SHP77 (cell line): ENCODE measurements at regions not wholly inside any gene's neighbourhood (a gene's known extent, or its start where the extent isn't known, plus 50 kb on each side); places are given as distances from the start of the nearest gene placed in this dataset.

Experiments
- DNase-seq, 2 experiments: peaks; one replicate each; lab custom pipeline; 2025; lab: John Stamatoyannopoulos, UW

DNA sequence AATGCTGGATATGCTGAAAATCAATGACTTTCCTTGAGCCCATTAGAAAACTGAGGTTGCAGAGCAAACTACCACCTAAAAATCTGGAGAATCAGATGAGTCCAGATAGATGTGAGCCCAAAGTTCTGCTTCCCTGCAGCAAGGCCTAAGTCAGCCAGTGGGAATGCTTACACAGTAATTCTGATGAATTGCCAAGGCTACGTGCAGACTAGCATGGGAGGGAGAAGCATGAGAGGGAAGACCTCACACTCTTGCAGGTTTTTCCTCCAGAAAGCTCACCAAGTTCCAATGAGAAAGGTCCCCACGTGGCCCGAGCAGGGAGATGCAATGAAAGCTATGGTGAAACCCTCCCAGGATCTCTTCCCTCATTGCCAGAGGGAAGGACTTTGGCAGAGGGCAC is 104.8 kb upstream of the SIRPA start:
- no peak for DNase-seq

DNA sequence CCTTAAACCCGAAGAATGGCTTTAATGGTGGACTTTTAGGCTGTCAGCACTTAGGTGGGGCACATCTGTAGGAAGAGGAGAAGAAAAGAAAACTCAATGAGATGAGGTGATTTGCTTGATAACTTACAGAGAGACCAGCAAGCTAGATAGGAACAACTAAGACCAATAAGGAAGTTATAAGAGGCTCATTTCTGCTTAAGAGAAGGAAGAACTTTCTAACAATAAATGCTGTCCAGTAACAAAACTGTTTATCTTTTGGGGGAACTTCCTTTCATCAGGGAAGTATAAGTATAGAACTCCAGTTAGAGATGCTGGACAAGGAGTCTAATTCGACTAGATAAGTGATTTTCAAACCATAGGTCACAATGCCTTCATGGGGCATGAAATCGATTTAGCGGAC is 107.2 kb upstream of the SIRPA start:
- no peak for DNase-seq

DNA sequence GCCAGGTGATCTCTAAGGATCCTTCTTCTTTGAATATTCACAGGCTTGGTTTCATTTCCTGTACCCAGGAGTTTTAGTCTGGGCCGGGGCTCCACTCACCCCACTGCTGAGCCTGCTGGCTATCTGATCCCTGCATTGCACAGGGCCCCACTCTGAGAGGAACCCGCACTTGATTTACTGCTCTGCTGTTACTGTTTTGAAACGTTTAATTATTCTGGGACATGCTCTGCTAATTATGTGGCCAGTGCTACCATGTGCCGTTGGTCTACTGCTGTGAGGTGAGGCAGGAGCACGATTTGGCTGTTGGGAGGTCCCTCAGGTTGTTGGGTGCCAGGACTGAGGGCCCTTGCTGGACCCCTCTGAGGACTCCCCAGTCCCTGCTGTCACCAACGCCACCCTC is 108.7 kb upstream of the SIRPA start:
- no peak for DNase-seq

DNA sequence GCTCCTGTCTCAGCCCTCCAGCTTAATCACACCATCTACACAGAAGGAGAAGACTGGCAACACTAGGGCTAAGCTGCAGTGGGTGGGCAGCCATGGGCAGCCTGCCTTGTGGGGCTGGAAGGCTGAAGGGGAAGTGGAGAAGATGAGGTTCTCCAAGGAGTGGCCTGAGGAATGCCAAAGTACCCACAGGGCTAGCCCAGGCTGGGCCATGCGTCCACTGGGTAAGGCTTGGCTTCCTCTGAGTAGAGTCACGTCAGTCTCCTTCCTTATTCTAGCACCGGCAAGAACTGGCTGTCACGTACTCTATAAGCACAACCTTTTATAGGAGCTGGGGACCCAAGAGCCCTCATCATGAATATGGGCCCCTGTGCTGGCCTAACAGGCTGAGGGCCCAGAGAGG is 110.6 kb upstream of the SIRPA start:
- DNase-seq: no peak

DNA sequence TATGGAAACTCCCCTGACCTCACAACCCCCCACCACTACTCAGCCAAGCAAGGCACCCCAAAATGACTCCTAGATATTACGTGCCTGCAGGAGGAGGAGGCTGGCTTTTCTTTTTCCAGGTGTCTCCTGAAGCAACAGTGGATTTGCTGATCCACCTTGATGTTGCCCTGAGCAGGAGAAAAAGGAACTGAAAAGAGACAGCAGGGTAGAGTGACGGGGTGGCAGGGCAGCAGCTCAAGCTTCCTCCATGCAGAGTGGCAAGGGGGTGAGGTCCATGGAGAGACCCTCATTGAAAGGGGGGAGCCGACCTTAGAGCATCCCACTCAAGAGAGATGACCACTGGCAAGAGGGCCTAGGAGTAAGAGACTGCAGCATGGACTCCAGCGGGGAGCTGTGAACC is 112.0 kb upstream of the SIRPA start:
- DNase-seq: no peak

DNA sequence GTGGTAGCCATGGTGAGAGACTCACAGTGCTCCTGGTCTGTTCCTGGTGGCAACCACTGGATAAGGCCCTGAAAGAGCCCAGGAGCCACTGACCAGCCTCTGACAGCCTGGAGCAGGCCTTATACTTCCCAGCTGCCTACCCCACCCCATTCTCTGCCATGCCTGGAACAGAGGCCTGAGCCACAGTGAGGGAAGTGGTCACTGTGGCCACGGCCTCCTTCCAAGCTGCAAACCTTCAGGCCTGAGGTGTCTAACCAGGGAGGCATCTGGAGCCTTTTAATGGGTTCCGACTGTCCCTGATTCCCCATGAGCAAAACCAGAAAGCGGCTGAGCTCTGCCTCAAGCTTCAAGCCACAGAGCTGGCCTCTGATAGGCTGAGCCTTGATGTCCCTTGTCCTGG is 113.0 kb upstream of the SIRPA start:
- DNase-seq: no peak

DNA sequence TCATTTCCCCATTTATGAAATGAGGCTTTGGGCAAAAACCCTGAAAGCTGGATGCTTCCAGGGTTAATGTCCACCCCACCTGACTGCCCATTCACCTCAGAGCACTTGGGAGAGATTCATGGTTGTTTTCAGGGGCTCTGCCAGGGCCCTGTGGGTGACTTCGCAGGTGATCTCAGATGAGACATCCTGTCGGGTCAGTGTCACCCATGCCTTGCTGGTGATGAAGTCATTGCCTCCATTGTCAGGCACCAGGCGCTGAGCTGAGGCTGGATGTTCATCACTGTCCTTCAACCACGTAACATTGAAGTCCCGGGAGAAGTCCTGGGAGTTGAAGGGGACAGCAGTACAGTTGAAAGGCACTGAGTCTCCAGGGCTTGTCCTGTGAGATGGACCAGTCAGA is 115.6 kb upstream of the SIRPA start:
- DNase-seq: no peak

DNA sequence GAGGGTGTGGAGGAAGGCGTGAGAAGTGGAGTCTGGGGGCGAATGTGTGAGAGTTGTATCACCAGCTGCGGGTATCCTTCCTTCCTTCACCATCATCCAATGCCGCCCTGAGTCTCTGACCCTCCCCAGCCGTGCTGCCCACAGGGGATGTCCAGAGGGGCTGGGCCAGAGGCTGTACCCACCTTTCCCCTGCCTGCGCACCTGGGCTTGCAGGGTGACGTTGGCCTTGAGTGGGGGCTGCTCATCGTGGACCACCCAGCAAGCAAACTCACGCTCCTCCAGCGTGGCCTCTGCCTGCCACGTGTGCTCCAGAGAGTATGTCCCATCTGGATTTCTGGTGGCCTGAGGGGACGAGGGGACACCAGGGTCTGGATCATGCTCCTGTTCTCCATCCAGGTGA is 116.9 kb upstream of the SIRPA start:
- no peak for DNase-seq

DNA sequence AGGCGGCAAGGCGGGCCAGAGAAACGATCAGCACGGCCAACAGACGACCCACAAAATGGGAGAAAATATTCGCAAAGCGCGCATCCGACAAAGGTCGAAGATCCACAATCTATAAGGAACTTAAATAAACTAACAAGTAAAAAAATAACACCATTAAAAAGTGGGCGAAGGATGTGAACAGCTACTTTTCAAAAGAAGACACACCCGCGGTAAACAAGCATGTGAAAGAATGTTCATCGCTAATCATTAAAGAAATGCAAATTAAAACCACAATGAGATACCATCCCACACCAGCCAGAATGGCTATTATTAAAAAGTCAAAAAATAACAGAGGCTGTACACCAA is 117.8 kb upstream of the SIRPA start:
- DNase-seq: no peak

DNA sequence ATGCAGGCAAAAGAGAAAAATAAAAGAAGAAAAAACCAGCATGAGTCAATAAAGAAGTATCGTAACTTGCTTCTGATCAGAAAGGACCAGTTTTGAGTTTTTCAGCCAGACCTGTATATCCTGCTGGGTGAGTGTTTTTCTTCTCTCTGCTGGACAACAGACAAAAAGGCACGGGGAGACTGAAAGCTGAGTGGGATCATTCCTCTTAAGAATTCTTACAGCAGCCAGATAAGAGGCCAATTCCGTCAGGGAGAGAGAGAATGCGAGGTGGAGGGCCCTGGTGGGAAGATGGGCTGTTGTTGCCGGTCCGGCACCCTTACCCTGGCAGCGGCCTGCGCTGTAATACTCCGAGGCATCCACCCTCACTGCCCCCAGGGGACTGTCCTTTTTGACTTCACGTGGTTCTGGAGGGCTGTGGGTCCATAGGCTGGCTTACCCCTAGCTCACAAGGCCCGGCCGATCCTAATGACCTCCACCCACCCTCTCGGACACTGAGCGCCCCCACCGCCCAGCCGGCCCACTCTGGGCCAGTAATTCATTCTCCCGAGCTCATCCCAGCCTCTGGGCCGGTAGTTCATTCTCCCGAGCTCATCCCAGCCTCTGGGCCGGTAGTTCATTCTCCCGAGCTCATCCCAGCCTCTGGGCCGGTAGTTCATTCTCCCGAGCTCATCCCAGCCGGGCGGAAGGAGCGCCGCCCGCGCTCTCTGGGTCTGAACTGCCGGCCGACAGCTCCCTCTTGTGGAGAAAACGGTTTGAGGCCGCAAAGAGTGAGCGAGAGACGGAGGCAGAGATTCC is 118.3 kb upstream of the SIRPA start:
- peak; percentile 84 to 85 for DNase-seq

DNA sequence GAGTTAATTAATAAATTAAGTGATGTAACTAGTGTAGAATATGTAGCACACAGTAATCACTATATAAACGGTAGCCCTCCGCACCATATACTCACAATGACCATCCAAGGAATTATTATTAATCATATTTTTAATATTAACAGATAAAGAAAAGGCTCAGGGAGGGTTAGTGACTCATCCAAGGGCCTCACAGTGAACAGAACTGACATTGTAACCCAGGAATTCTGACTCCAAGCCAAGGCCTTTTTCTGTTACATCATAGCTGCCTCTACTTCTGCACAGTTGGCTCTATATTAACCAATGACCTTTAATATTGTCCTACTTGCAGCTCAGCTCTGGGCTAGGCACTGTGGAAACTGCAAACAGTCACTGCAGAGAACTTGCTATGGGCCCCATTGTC is 117.5 kb upstream of the SIRPG start:
- no peak for DNase-seq

DNA sequence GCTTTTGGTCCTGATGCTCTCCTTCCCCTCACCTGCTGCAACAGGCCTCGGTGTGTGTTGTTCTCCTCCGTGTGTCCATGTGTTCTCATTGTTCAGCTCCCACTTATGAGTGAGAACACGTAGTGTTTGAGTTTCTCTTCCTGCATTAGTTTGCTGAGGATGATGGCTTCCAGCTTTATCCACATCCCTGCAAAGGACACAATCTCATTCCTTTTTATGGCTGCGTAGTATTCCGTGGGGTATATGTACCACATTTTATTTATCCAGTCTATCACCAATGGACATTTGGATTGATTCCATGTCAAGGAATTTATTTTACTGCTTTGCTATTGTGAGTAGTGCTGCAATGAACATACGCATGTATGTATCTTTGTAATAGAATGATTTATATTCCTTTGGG is 116.9 kb upstream of the SIRPG start:
- no peak for DNase-seq

DNA sequence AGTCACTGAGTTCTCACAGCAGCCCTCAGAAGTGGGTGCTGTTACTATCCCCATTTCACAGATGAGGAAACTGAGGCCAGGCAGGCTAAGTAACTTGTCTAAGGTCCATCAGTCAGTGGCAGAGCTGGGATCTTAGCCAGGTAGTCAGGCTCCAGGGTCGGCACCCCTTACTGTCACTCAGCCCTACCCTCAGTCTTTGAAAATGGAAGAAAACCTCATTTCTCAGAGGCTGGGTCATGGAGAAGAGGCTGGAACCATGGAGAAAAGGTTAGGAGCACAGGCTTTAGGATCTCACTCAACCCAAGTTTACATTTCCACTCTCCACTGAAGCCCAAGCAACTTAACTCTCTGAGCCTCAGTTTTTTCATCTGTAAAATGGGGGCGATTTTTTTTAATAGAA is 116.2 kb upstream of the SIRPG start:
- no peak for DNase-seq

DNA sequence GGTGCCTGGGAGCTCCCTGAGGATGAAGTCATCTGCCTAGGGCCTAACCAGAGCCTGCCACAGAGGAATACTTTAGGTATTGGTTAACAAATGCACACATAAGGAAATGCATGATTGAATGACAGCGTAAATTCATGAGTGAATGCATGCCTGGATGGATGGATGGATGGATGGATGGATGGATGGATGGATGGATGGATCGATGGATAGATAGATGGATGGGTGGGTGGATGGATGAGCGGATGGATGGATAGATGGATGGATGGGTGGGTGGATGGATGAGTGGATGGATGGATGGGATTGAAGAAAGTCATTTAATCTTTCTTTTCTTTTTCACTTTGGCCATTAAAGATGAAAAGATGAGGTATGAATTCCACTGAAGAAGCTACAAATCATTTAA is 111.9 kb upstream of the SIRPG start:
- DNase-seq: no peak

DNA sequence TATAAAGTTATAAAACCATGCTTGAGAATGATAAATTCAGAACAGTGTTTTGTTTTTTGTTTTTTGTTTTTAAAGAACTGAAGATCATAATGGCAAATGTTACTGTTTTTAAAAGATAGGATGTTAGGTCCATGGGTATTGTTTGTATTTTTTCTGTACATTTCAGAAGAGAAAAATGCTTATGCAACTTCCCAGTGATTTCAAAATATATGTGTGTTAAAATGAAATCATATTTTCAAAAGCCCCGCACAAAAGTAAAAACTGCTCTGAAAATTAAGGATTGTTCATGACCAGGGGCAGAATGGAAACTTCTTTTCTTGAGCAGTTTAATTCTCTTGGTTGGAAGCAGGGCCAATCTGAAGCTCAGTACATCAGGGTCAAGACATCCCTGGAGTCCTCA is 109.2 kb upstream of the SIRPG start:
- DNase-seq: no peak

DNA sequence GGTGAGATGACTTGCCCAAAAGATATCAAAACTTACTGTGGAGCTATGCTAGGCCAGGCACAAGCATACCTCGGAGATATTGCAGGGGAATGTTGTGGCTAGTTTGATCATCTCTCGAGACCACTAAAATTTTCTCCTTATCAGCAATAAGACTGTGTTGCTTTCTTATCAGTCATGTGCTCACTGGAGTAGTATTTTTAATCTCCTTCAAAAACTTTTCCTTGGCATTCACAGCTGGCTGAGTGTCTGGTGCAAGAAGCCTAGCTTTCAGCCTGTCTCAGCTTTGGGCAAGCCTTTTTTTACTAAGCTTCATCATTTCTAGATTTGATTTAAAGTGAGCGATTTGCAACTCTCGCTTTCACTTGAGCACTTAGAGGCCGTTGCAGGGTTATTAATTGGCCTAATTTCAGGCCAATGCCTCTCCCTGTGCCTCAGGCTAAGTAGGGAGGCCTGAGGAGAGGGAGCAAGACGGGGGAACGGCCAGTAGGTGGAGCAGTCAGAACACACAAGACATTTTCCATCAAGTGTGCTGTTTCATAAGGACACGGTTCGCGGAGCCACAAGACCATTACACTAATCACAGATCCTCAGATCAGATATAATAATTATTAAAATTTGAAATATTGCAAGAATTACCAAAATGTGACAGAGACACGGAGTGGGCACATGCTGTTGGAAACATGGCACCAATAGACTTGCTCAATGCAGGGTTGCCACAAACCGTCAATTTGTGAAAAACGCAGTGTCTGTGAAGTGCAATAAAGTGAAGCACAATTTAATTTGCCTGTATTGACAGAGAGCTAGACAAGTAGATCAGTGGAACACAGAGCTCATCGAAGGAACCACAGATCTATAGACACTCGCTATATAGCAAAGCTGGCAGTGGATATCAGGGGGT is 106.8 kb upstream of the SIRPG start:
- peak; percentile 72 to 83 for DNase-seq

DNA sequence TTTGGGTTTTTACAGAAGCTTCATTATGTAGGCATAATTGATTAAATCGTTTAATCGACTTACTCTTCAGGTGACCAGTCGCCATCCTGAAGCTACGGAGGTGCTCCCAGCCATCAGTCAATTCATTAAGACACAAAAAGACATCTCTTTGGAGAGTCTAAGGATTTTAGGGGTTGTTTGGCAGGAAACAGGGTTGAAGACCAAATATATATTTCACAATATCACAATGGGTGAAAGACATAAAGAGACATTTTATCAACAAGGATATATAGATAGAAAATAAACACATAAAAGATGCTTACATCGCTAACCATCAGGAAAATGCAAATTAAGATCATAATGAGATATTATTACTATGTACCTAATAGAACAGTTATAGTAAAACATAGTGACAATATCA is 104.0 kb upstream of the SIRPG start:
- DNase-seq: no peak

DNA sequence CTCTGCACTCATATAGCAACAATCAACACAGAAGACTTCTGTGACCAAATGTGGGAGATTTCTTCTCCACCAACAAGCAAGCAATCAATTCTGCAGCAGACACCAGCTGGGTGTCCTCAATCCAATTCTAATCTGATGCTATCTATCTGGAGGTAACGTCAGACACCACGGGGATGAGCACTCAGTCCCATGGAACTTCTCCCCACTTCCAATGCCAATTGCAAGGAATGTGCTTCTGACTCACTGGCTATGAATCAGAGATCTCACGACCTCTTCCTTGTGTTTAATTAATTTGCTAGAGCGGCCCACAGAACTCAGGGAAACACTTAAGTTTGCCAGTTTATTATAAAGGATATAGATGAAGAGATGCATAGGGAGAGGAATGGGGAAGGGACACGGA is 103.5 kb upstream of the SIRPG start:
- DNase-seq: no peak

DNA sequence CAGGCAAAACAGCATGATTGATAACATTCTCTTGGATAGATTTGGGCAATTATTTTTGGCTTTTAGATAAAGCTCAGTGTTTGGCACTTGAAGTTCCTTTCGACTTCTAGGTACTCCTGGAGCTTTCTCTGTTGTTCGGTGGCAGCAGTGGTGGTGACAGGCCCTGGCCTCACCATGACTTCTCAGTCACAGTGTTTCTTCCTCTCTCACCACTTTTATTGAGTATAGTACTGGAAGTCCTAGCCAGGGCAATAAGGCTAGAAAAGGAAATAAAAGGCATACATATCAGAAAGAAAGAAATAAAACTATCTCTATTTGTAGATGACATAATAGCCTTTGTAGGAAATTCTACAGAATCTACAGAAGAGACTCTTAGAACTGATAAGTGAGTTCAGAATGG is 101.2 kb upstream of the SIRPG start:
- DNase-seq: no peak

DNA sequence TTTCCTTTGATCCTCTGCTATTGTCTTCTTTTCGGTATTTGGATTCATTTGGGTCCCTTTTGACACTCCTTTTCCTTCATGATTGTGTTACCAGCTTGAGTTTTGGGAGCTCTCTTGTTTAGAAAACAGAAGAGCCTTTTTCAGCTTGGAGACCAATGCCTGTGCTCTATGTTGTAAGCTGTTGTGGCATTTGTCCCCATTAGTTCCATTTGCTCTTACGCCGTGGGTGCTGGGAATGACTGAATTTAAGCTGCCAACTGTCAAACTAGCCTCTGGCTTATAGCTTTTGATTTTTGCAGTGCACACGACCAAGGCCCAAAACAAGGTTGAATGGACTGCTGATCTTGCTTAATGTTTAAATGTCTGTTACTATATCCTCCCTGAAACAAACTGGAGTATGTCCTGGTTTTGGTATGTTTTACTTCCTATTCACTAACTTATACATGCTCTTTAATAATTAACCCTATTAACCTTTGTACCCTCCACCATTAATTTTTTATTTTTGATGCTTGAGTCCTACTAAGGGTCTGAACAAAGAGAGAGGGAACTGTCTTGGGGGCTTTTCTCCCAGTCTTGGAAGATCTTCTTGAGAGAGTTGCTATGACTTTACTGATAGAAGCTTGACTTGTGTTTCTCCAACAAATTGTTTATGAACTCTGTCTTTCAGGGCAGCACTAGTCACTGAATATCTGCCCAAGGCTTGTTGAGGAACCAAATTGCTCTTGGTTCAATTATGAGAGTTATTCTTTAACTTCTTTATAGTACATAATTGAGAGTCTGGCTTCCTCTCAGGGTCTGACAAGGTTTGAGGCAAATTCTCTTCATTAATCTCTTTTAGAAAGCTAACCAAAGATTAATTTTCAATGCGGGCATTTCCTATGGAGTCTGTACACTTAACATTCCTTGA is 100.3 kb upstream of the SIRPG start:
- no peak for DNase-seq

DNA sequence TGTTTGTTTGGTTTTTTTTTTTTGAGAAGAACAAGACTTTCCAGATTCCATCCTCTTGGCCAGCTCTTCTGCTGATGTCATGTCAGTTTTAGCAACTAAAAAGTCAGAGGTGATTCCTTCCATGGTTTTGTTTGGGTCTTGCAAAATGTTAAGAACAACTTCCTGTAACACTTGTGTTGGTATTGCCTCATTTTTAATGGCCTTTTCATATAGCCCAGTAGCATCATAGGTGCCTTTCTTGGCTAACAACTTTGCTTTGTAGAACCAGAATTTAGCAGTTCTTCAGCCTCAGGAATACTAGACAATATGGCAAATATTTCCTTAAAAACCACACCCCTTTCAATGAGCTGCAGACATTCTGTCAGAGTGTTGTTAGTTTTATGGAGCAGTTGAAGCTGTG is 99.5 kb upstream of the SIRPG start:
- DNase-seq: no peak

DNA sequence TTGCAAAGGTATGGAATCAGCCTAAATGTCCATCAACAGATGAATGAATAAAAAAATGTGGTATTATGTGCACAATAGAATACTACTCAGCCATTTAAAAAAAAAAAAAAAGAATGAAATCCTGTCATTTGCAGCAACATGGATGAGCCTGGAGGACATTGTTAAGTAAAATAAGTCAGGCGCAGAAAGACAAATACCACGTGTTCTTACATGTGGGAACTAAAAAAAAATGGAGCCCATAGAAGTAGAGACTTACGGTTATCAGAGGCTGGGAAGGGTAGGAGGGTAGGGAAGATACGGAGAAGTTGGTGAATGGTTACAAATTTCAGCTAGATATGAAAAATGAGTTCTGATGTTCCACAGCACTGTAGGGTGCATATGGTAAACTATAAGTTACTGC is 97.2 kb upstream of the SIRPG start:
- DNase-seq: no peak

DNA sequence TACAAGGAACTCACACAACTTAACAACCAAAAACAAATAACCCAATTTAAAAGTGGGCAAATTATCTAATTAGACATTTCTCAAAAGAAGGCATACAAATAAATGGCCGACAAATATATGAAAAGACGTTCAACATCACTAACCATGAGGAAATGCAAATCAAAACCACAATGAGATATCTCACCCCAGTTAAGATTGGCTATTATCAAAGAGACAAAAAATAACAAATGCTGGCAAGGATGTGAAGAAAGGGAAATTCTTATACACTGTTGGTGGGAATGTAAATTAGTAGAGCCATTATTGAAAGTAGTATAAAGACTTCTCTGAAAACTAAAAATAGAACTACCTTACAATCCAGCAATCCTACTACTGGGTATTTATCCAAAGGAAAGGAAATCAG is 96.7 kb upstream of the SIRPG start:
- DNase-seq: no peak
